Large intestine (tissue), 3 donors: ENCODE measurements at regions not wholly inside any gene's neighbourhood (a gene's known extent, or its start where the extent isn't known, plus 50 kb on each side); places are given as distances from the start of the nearest gene placed in this dataset.

Experiments used
- DNase-seq, 2 donors: peaks; one replicate each; pipeline versions ENCODE4 v3.0.0 to v3.0.0-alpha.2; 2013
- H3K27ac ChIP-seq: one replicate; pipeline ENCODE4 v1.5.1; 2013; ENCODE audit warnings: low read length
- H3K27me3 ChIP-seq: 2 replicates; pipeline ENCODE4 v1.6.1; 2013; ENCODE audit warnings: low read length; ENCODE audit not compliant: control insufficient read depth, insufficient read depth
- H3K36me3 ChIP-seq: 2 replicates; pipeline ENCODE4 v1.6.1; 2013; ENCODE audit warnings: low read length; ENCODE audit not compliant: control insufficient read depth, insufficient read depth
- H3K4me1 ChIP-seq: one replicate; pipeline ENCODE4 v1.6.1; 2013; ENCODE audit warnings: low read length; ENCODE audit not compliant: control insufficient read depth, insufficient read depth
- H3K4me3 ChIP-seq: one replicate; pipeline ENCODE4 v1.5.1; 2013; ENCODE audit warnings: low read length
- H3K9me3 ChIP-seq: one replicate; pipeline ENCODE4 v1.6.1; 2013; ENCODE audit warnings: mild to moderate bottlenecking, low read depth, low read length, moderate library complexity; ENCODE audit not compliant: control insufficient read depth
- WGBS: methylation state at CpG from one replicate; pipeline ENCODE4 v1.1.5; 2013; ENCODE audit warnings: low lambda C conversion rate; ENCODE audit not compliant: insufficient coverage; 5-methylcytosine and 5-hydroxymethylcytosine counted together

DNA sequence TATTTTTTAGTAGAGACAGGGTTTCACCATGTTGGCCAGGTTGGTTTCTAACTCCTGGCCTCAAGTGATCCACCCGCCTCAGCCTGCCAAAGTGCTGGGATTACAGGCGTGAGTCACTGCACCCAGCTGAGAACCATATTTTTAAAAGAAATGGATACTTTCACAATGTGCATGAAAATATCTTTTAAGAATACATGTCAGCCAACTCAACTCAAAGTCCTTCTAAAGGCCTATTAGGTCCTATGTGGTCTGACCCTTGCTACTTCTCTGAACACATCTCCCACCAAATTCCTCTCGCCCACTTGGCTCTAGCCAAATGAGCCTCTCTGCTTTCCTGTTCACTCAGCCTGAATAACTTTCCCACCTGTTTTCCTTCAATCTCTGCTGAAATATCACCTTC is 119.6 kb downstream of the MTX2 start:
- no peaks in the 10 kb centered on the region for H3K9me3 ChIP-seq

DNA sequence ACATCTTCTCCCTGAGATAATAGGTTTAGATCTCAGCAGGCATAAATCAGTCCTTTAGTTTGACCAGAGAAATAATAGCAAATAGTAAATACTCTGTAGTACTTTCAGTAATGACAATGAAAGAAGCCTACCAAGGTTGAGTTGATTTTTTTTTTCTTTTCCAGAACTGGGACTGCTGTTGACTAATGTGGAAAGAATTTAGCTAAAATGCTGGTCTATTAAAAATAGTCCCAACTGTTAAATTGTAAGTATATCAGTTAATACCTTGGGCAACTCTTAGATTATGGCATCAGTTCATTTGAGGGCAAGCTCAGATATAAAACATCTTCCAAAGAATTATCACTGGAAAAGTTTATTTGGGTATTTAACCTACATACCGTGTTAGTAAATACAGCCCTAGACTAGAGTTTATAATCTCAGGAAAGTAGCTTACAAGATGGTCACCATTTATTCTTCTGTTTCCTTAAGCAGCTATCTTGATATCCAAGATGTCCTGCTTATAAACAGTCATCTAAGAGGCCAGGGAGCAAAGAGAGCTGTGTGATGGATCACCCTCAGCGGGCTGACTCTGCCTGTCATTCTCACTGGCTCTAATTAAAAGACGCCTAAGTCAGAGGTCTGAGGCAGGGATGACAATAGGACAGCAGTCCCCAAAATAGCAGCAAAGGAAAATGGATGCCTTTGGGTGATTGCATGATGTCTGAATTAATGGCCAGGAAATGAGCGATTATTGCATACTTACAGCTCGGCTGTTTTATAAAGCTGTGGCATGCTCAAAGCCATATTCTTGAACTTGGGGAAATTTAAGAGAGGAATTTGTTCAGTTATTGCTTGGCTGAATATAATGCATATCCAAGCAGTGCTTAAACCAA is 121.3 kb downstream of the MTX2 start:
- H3K36me3 ChIP-seq, result no peaks in the 10 kb centered on the region
- H3K4me3 ChIP-seq, result no peak overlapping the region
- DNase-seq, result no peak
- no peaks in the 10 kb centered on the region for H3K4me1 ChIP-seq
- no peaks in the 10 kb centered on the region for H3K9me3 ChIP-seq
- WGBS, result 100% methylated on average over 1 of the region's 5 CpGs
- peaks cover 7% of the 10 kb centered on the region for H3K27me3 ChIP-seq
- no peak overlapping the region for H3K27ac ChIP-seq

More for the DNA sequence above, 119.6 kb downstream of the MTX2 start:
- WGBS, result 100% methylated on average over 1 of the region's 3 CpGs
- DNase-seq, result no peak
- Histone ChIP-seq H3K4me3 (no peak overlapping the region), H3K4me1 (no peaks in the 10 kb centered on the region), H3K36me3 (no peaks in the 10 kb centered on the region), H3K27me3 (peaks cover 7% of the 10 kb centered on the region), H3K27ac (no peak overlapping the region)

DNA sequence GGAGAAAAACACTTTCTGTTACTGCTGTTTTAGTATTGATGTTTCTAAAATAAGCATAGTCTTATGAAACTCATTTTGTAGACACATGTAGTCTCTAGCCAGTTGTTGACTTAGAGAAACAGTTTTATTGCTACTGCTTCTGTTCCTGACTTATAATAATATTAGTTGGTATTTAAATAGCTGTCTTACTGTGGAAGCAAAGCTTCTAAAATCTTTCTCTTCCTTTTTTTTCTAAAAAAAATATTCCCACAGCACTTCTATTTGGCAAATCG is 121.8 kb downstream of the MTX2 start:
- no peak for DNase-seq
- H3K36me3 ChIP-seq, result no peaks in the 10 kb centered on the region
- H3K4me3 ChIP-seq, result no peak overlapping the region
- H3K27ac ChIP-seq, result no peak overlapping the region
- no peaks in the 10 kb centered on the region for H3K4me1 ChIP-seq
- WGBS, result 100% methylated on average over 1 of the region's 1 CpG
- no peaks in the 10 kb centered on the region for H3K9me3 ChIP-seq
- peaks cover 4% of the 10 kb centered on the region for H3K27me3 ChIP-seq

DNA sequence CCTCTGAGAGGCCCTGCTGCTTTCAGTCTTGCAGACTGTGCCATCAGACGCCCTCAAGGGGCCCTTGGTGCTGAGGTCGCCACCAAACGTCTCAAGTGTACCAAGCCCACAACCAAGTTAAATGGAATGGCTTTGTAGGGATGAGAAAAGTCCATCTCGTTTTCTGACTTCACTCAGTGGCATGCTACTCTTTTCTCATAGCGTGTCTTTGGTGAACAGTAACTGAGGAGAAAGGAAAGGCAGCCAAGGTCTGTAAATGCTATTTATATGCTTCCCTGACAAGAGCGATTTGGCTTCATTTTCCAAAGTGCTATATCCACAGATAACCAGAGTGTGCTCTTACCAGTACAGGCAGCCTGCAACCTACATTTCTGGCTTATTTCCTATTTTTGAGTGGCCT is 123.0 kb downstream of the MTX2 start:
- no peak overlapping the region for H3K27ac ChIP-seq
- no peaks in the 10 kb centered on the region for H3K9me3 ChIP-seq
- no peaks in the 10 kb centered on the region for H3K36me3 ChIP-seq
- no peak overlapping the region for H3K4me3 ChIP-seq
- H3K27me3 ChIP-seq, result peaks cover 3% of the 10 kb centered on the region
- whole genome bisulfite sequencing, result no CpG with 5 or more reads among the region's 6 CpGs
- no peaks in the 10 kb centered on the region for H3K4me1 ChIP-seq
- no peak for DNase-seq

DNA sequence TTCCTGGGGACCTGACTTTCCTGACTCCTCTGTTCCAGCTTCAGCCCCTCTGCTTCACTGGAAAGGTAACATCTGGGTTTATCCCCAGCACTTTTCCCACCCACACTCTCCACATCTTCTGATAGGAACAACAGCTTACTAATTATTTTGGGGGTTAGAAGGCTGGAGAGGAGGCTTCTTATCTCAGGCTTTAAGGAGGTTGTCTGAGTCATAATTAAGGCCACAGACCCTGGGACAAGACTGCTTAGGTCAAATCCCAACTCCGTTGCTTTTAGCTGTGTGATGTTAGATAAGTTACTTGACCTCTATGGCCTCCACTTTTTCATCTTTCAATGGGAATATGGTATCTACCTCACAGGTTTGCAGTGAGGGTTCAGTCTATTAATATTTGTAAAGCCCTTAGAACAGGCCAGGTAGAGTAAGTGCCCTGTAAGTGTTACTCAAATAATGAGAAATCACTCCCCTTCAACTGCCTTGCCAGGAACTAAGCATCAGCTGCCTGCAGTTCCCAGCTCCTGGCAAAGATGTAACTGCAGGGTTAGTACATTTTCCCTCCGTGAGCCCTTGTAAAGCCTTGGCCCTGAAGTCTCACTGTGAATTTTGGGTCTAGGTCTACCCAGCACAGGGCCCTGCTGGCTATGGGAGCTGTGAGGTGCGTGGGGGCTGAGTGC is 123.6 kb downstream of the MTX2 start:
- peaks cover 3% of the 10 kb centered on the region for H3K27me3 ChIP-seq
- no peaks in the 10 kb centered on the region for H3K4me1 ChIP-seq
- no peak overlapping the region for H3K4me3 ChIP-seq
- no CpG with 5 or more reads among the region's 3 CpGs for WGBS
- no peaks in the 10 kb centered on the region for H3K36me3 ChIP-seq
- DNase-seq, result no peak
- no peaks in the 10 kb centered on the region for H3K9me3 ChIP-seq
- H3K27ac ChIP-seq, result no peak overlapping the region

DNA sequence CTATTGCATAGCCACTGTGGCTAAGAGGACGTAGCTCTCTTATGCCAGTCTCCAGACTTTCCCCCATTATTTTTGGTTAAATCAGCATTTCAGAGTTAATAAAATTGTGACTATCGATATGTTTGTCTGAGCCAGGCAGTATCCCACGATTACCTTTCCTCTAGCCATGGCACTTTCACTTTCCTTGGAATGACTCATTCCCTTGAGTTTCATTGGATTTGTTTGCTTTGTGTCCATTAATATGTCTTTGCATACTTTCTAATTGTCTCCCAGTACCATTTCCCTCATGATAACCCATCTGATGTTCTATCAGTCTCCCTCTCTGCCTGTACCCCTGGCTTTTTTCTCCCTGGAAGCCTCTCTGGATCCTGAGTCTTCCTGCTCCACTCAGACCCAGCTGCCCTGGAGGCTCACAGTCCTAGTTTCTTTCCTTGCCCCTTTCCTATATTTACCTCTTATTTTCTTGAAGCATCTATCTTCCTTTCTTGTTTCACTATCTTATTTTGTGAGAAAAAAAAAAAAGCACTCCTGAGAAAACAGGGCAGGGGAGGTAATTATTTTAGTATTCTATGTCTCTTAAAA is 126.1 kb downstream of the MTX2 start:
- no peaks in the 10 kb centered on the region for H3K9me3 ChIP-seq
- H3K27me3 ChIP-seq, result peaks cover 3% of the 10 kb centered on the region
- no peaks in the 10 kb centered on the region for H3K4me1 ChIP-seq
- H3K36me3 ChIP-seq, result no peaks in the 10 kb centered on the region
- DNase-seq, result no peak
- 72% methylated on average over 3 of the region's 3 CpGs for WGBS
- no peak overlapping the region for H3K4me3 ChIP-seq
- H3K27ac ChIP-seq, result no peak overlapping the region

DNA sequence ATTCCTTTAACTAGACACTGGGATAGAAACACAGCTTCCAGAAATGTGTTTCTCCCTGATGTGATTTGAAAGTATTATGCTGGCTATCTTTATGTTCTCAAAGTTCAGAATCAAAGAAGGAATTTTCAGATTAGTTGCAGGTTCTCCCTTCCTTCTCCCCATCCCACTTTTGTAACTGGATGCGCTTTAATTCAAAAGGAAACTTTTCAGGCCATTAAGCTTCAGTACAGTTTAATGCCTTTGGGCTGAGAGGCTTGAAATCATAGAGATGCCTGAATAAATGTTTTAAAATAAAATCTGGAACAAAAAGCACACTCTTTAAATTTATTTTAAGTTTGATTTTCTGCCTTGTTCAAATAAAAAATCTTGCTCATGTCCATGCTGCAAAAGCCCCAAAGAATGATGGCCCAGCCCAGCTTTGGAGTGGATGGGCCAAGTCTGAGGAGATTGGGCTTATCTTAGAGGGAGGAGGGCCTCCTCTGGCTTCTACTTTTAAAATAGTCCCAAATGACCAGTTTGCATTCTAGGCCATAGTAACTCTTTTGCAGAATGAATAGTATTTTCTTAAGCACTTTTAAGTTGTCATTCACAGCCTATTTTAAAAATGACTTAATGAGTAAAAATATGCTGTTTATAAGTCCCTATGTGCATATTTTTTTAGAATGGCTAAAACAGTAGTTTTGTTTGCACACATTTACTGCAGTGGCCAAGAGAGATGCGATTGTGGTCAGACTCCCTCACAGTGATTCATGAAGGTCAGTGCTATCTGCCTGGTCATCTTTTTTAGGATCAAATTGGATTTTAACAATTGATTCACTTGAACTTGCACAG is 129.2 kb downstream of the MTX2 start:
- no peak for DNase-seq
- WGBS, result no CpG with 5 or more reads among the region's 2 CpGs

DNA sequence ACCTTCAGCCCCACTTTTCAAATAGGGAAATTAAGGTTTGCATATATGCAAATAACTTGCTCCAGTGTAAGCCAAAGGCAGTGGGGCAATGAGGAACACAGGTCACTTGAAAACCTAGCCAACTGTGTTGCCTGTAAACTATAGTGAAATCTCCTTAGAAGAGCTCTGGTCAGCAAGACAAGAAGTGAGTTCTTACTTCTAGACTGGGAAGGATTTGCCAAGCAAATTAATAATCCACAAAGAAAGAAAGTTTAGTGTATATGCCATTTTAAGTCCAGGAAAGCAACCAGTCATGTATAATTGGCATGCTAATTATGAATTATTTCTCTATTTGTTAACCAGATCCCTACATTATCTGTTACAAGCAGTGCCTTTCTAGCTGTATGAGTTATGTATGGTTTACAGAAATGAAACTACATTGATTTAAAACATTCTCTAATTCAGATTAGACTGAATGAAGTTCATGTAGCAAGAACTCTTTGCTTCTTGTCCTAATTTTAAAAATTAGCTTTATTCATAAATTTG is 129.9 kb downstream of the MTX2 start:
- H3K4me1 ChIP-seq, result no peaks in the 10 kb centered on the region
- no peaks in the 10 kb centered on the region for H3K36me3 ChIP-seq
- H3K27ac ChIP-seq, result no peak overlapping the region
- H3K9me3 ChIP-seq, result no peaks in the 10 kb centered on the region
- no peak for DNase-seq
- H3K27me3 ChIP-seq, result no peaks in the 10 kb centered on the region
- no peak overlapping the region for H3K4me3 ChIP-seq

More for the DNA sequence above, 129.2 kb downstream of the MTX2 start:
- Histone ChIP-seq H3K27me3 (no peaks in the 10 kb centered on the region), H3K4me3 (no peak overlapping the region), H3K9me3 (no peaks in the 10 kb centered on the region), H3K27ac (no peak overlapping the region), H3K36me3 (no peaks in the 10 kb centered on the region), H3K4me1 (no peaks in the 10 kb centered on the region)

DNA sequence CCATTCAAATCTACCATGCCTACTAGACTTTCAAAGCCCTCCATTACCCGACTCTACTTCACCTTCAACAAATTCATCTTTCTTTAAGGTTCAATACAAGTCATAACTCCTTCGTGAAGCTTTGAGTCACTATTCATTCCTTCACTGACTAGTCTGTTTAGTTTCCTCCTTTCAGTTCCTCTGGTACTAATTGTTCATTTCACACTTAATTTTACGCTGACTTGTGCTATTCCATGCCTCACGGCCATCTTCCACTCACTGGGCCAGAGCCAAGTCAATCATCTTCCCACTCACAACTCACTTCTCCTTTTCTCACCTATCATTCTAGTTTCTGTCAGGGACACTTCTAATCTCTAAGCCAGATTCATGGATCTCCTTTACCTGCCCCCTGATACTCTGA is 136.2 kb downstream of the MTX2 start:
- Histone ChIP-seq H3K4me3 (no peak overlapping the region), H3K27me3 (peaks cover 2% of the 10 kb centered on the region), H3K36me3 (no peaks in the 10 kb centered on the region), H3K9me3 (no peaks in the 10 kb centered on the region), H3K4me1 (no peaks in the 10 kb centered on the region), H3K27ac (no peak overlapping the region)
- DNase-seq, result no peak
- WGBS, result no CpG with 5 or more reads among the region's 4 CpGs

DNA sequence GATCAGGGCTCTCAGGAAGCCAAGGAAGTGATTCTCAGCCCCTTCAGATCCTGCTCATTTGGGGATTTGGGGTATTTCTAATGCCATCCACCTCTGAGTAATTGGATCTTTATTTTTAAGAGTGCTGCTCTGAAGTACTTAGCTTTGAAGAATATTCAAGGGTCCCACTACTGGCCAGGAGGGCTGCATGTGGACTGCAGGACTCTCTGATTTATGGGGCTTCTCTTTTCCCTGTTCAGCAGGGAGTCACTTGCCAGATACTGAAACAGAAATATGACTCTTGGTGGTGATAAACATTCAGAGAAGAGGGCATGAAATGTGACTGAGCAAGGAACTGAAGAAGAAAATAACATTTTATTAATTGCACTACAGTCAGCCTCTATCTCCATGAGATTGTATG is 138.5 kb downstream of the MTX2 start:
- no peaks in the 10 kb centered on the region for H3K4me1 ChIP-seq
- no peaks in the 10 kb centered on the region for H3K9me3 ChIP-seq
- DNase-seq, result no peak
- peaks cover 5% of the 10 kb centered on the region for H3K27me3 ChIP-seq
- H3K36me3 ChIP-seq, result no peaks in the 10 kb centered on the region
- H3K27ac ChIP-seq, result no peak overlapping the region
- no peak overlapping the region for H3K4me3 ChIP-seq
